NAMALWA (cell line): ENCODE measurements at regions not wholly inside any gene's neighbourhood (a gene's known extent, or its start where the extent isn't known, plus 50 kb on each side); places are given as distances from the start of the nearest gene placed in this dataset.
"Not testable (repeated sequence)": the region's sequence is repeated elsewhere in the genome, so short reads cannot be mapped to it uniquely, and the experiment has no call there.

Experiments
- DNase-seq: peaks from one replicate; pipeline ENCODE4 v3.0.0-alpha.2; 2015; ENCODE audit warnings: low spot score

- DNase-seq, result no peak
Measured at GRCh38 chr1:101483982-101484688, 247.3 kb downstream of the S1PR1 start.

GRCh38 chr1:101484689-101485338, 248.0 kb downstream of the S1PR1 start:
- DNase-seq, result no peak

GRCh38 chr1:101485712-101486111, 248.9 kb downstream of the S1PR1 start:
- no peak for DNase-seq

GRCh38 chr1:101492144-101492543, 255.3 kb downstream of the S1PR1 start:
- not testable (repeated sequence) for DNase-seq

GRCh38 chr1:101493920-101494319, 257.1 kb downstream of the S1PR1 start:
- not testable (repeated sequence) for DNase-seq

- DNase-seq, result no peak
Measured at GRCh38 chr1:101496109-101496508, 259.3 kb downstream of the S1PR1 start.

GRCh38 chr1:101497881-101498559, 261.2 kb downstream of the S1PR1 start:
- DNase-seq, result no peak

GRCh38 chr1:101504106-101504505, 267.3 kb downstream of the S1PR1 start:
- DNase-seq, result not testable (repeated sequence)

- not testable (repeated sequence) for DNase-seq
Measured at GRCh38 chr1:101505240-101505639, 268.4 kb downstream of the S1PR1 start.

GRCh38 chr1:101506541-101507164, 269.8 kb downstream of the S1PR1 start:
- DNase-seq, result peak; percentile 73

- DNase-seq, result no peak
Measured at GRCh38 chr1:101507547-101507971, 270.7 kb downstream of the S1PR1 start.

- DNase-seq, result no peak
Measured at GRCh38 chr1:101508913-101509312, 272.1 kb downstream of the S1PR1 start.

- no peak for DNase-seq
Measured at GRCh38 chr1:101509370-101509769, 272.6 kb downstream of the S1PR1 start.

- no peak for DNase-seq
Measured at GRCh38 chr1:101511202-101511891, 274.5 kb downstream of the S1PR1 start.

GRCh38 chr1:101520302-101520701, 283.5 kb downstream of the S1PR1 start:
- peak; percentile 63 for DNase-seq

- no peak for DNase-seq
Measured at GRCh38 chr1:101522486-101522885, 285.7 kb downstream of the S1PR1 start.

- no peak for DNase-seq
Measured at GRCh38 chr1:101526813-101527212, 290.0 kb downstream of the S1PR1 start.

- DNase-seq, result no peak
Measured at GRCh38 chr1:101532377-101532776, 295.6 kb downstream of the S1PR1 start.

- no peak for DNase-seq
Measured at GRCh38 chr1:101540161-101540560, 303.3 kb downstream of the S1PR1 start.

- no peak for DNase-seq
Measured at GRCh38 chr1:101546885-101547284, 310.1 kb downstream of the S1PR1 start.

- no peak for DNase-seq
Measured at GRCh38 chr1:101547357-101547756, 310.5 kb downstream of the S1PR1 start.

GRCh38 chr1:101548376-101548775, 311.6 kb downstream of the S1PR1 start:
- DNase-seq, result no peak
